GM12878 (cell line): ENCODE measurements at regions not wholly inside any gene's neighbourhood (a gene's known extent, or its start where the extent isn't known, plus 50 kb on each side); places are given as distances from the start of the nearest gene placed in this dataset.

Source experiments
- ATAC-seq: fragments of 200-7000 bp; cut with Tn5 transposase; 3 replicates; pipeline ENCODE4 v1.9.1; 2020; ENCODE audit warnings: mild to moderate bottlenecking, moderate library complexity
- BruUV-seq: library from RNA; stranded (reverse); fragments of 400-500 nt; replicated peaks from 2 replicates; lab custom pipeline; 2021; lab: Mats Ljungman, UMichigan
- CTCF ChIA-PET: fragments of 300-600 bp; sonication (Branson Sonifier 250); formaldehyde crosslinking; extraction: SDS; loops from one replicate; lab custom pipeline; 2021; ENCODE audit warnings: inconsistent platforms; lab: Yijun Ruan, JAX
- POLR2A ChIA-PET: fragments of 350-600 bp; formaldehyde crosslinking; extraction: SDS; loops from one replicate; lab custom pipeline; 2021; ENCODE audit warnings: inconsistent platforms; lab: Charles Lee
- RAD21 ChIA-PET: fragments of 300-600 bp; sonication (Branson Sonifier 250); formaldehyde crosslinking; loops from one replicate; lab custom pipeline; 2023; ENCODE audit warnings: antibody characterized with exemption; ENCODE audit not compliant: unreplicated experiment; lab: Charles Lee
- SMC1A ChIA-PET: fragments of 300-600 bp; sonication (Branson Sonifier 250); formaldehyde crosslinking; loops from one replicate; lab custom pipeline; 2023; ENCODE audit not compliant: unreplicated experiment, uncharacterized antibody; lab: Charles Lee
- DNase-seq: peaks from one replicate; pipeline ENCODE4 v3.0.0-alpha.2; 2011; ENCODE audit warnings: low read depth, low spot score
- FAIRE-seq: peaks from 3 replicates; lab custom pipeline; 2011; peaks lifted over from hg19 to GRCh38; lab: Jason Lieb, UNC
- H2AFZ ChIP-seq: 2 replicates; pipeline ENCODE4 v1.6.0; 2011; ENCODE audit warnings: low read depth, low read length, control low read depth; ENCODE audit not compliant: control insufficient read depth
- H3K27ac ChIP-seq: 2 replicates; pipeline ENCODE4 v1.5.1; 2011; ENCODE audit warnings: control low read depth; ENCODE audit not compliant: control insufficient read depth, insufficient read depth
- H3K27me3 ChIP-seq, 2 experiments: replicated peaks in 1 of 2; 2 replicates each; pipeline versions ENCODE4 v1.6.0 to v1.6.1; 2011; ENCODE audit warnings: low read length in 1 of 2; ENCODE audit not compliant: control insufficient read depth in 2 of 2, insufficient read depth in 2 of 2
- H3K36me3 ChIP-seq, 2 experiments: 2 replicates each; pipeline ENCODE4 v1.5.1; 2011; ENCODE audit warnings: low read length in 1 of 2; ENCODE audit not compliant: control insufficient read depth in 2 of 2, insufficient read depth in 2 of 2
- H3K4me1 ChIP-seq: 2 replicates; pipeline ENCODE4 v1.6.1; 2011; ENCODE audit warnings: mild to moderate bottlenecking, low read length, moderate library complexity, mixed read lengths; ENCODE audit not compliant: control insufficient read depth, insufficient read depth
- H3K4me2 ChIP-seq: 2 replicates; pipeline ENCODE4 v1.6.0; 2011; ENCODE audit warnings: control low read depth; ENCODE audit not compliant: control insufficient read depth, insufficient read depth
- H3K4me3 ChIP-seq: fragments of 200-600 bp; sonication (generic); 2 replicates; pipeline ENCODE4 v1.5.1; 2016
- H3K79me2 ChIP-seq: 2 replicates; pipeline ENCODE4 v1.6.0; 2011; ENCODE audit warnings: low read length; ENCODE audit not compliant: control insufficient read depth, insufficient read depth
- H3K9ac ChIP-seq: 2 replicates; pipeline ENCODE4 v1.8.0; 2011; ENCODE audit warnings: low read length, control low read depth, mixed read lengths; ENCODE audit not compliant: control insufficient read depth, insufficient read depth
- H3K9me3 ChIP-seq: replicated peaks from 3 replicates; pipeline ENCODE4 v1.5.1; 2011; ENCODE audit warnings: mild to moderate bottlenecking, low read length; ENCODE audit not compliant: control insufficient read depth, insufficient read depth
- H4K20me1 ChIP-seq: 2 replicates; pipeline ENCODE4 v1.6.0; 2011; ENCODE audit not compliant: control insufficient read depth, insufficient read depth
- BCL11A ChIP-seq: IDR thresholded peaks from 2 replicates; pipeline ENCODE4 v1.6.1; 2011; ENCODE audit warnings: low read depth, low read length
- NR2C1 ChIP-seq: fragments of 450-650 bp; IDR thresholded peaks from 2 replicates; pipeline ENCODE4 v1.6.1; 2017; ENCODE audit warnings: antibody characterized with exemption, mild to moderate bottlenecking, moderate library complexity
- TAF1 ChIP-seq: IDR thresholded peaks from 2 replicates; pipeline ENCODE4 v1.6.1; 2011; ENCODE audit warnings: mild to moderate bottlenecking, low read depth, low read length, borderline replicate concordance
- whole genome bisulfite sequencing: methylation state at CpG from one replicate; pipeline ENCODE4 v1.1.6; 2016; ENCODE audit warnings: low lambda C conversion rate; ENCODE audit not compliant: insufficient replicate concordance, insufficient coverage; ENCODE audit errors: missing lambda C conversion rate; 5-methylcytosine and 5-hydroxymethylcytosine counted together
- in situ Hi-C: fragments of 300-500 bp; cut with MboI; formaldehyde crosslinking; loops from 9 replicates; pipeline ENCODE4 v1.14.3; 2018; ENCODE audit warnings: mixed read lengths
- intact Hi-C: fragments of 100-400 bp; cut with micrococcal nuclease; formaldehyde crosslinking; loops from one replicate; pipeline ENCODE4 v1.14.2; 2022; ENCODE audit not compliant: unreplicated experiment

DNA sequence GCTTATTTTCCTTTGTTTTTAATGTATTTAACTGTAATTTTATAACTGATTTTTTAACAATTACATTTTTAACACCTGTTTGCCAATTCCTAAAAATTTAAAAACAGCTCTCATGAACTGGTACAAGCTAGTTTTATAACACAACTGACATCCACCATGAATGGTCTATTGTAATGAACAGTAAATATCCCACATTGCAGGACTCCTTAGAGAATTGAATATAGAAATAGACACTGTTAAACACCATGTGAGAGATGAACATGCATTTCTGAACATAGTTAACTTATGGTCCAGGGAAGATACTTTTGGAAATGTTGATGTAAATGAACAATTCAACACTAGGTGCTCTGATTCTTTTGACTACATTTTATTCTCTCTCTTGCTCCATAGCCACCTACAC lies 195.1 kb upstream of the GMDS start:
- in situ Hi-C loops = no loop called here

DNA sequence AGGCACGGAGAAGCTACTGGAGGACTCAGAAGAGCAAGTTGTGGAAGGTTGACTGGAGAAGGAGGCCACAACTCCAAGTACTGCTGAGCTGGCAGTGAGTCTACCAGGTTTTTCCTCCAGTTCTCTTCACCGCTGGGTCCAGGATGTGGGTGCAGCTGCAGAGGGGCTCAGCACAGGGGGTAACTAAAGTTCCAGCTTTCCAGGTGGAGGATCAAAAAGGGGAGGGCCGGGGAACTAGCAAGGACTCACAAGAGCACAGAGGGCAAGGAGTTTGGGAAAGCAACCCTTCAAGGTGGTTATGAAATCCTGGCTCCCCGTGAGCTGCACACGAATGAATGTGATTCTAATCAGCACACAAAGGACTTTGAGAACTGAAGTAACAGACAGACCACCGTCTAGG lies 194.2 kb upstream of the GMDS start:
- H3K9ac ChIP-seq = no peak overlapping the region
- no peaks in the 10 kb centered on the region for H3K36me3 ChIP-seq
- ChIA-PET POLR2A (no interaction called here), CTCF (interaction anchor here (2.5 kb wide), 1 partner anchor 9 kb away, joined by 7 read pairs; no protein-coding TSS in a partner anchor), SMC1A (interaction anchor here (0.7 kb wide), 1 partner anchor 441 kb away, joined by 3 read pairs; no protein-coding TSS in a partner anchor), RAD21 (no interaction called here)
- no peak for DNase-seq
- H3K4me3 ChIP-seq = no peak overlapping the region
- no peak overlapping the region for H3K4me2 ChIP-seq
- H2AFZ ChIP-seq = no peak overlapping the region
- BruUV-seq = no TSS peak
- H3K27ac ChIP-seq = no peak overlapping the region
- H4K20me1 ChIP-seq = no peaks in the 10 kb centered on the region
- H3K27me3 ChIP-seq = no peaks in the 10 kb centered on the region; a peak in 1 of 4 replicates
- ATAC-seq = no peak
- intact Hi-C loops = loop anchor here (10.0 kb wide), 1 partner anchor 845 kb away; no protein-coding TSS in a partner anchor
- H3K79me2 ChIP-seq = no peaks in the 10 kb centered on the region
- WGBS = 10% methylated on average over 6 of the region's 6 CpGs
- TF ChIP-seq TAF1 (no peak), BCL11A (no peak)
- no peaks in the 10 kb centered on the region for H3K4me1 ChIP-seq
- in situ Hi-C loops = no loop called here
- no peaks in the 10 kb centered on the region for H3K9me3 ChIP-seq
- no peak for FAIRE-seq

More for the DNA sequence above, 195.1 kb upstream of the GMDS start:
- SMC1A ChIA-PET = no interaction called here
- H3K4me2 ChIP-seq = no peak overlapping the region
- RAD21 ChIA-PET = no interaction called here
- H2AFZ ChIP-seq = no peak overlapping the region
- CTCF ChIA-PET = no interaction called here
- intact Hi-C loops = loop anchor here (10.0 kb wide), 1 partner anchor 846 kb away; no protein-coding TSS in a partner anchor
- no TSS peak for BruUV-seq
- FAIRE-seq (no peak), DNase-seq (no peak), ATAC-seq (no peak)
- H4K20me1 ChIP-seq = no peaks in the 10 kb centered on the region
- H3K4me1 ChIP-seq = no peaks in the 10 kb centered on the region
- H3K36me3 ChIP-seq = no peaks in the 10 kb centered on the region
- TF ChIP-seq NR2C1 = no peak
- H3K9ac ChIP-seq = no peak overlapping the region
- H3K27me3 ChIP-seq = no peaks in the 10 kb centered on the region; a peak in 1 of 4 replicates
- POLR2A ChIA-PET = no interaction called here
- no peak overlapping the region for H3K27ac ChIP-seq
- H3K9me3 ChIP-seq = no peaks in the 10 kb centered on the region
- no peaks in the 10 kb centered on the region for H3K79me2 ChIP-seq
- no peak overlapping the region for H3K4me3 ChIP-seq
